GM18861 (cell line): ENCODE measurements at regions not wholly inside any gene's neighbourhood (a gene's known extent, or its start where the extent isn't known, plus 50 kb on each side); places are given as distances from the start of the nearest gene placed in this dataset.
A peak's percentile ranks its signal among the peaks of the same experiment; 100 is the strongest.

Experiments used
- ATAC-seq: cut with Tn5 transposase; IDR thresholded peaks from one replicate; pipeline ENCODE4 v1.9.1; 2021; ENCODE audit not compliant: unreplicated experiment

- no peak for ATAC-seq
These were observed 514.6 kb upstream of the FBXO33 start for GRCh38 chr14:39946807-39947206.

GRCh38 chr14:39939023-39939422, 506.8 kb upstream of the FBXO33 start:
- no peak for ATAC-seq

GRCh38 chr14:39912192-39913100, 480.2 kb upstream of the FBXO33 start:
- ATAC-seq: peak; percentile 96

- no peak for ATAC-seq
These were observed 465.4 kb upstream of the FBXO33 start for GRCh38 chr14:39897657-39898056.

- no peak for ATAC-seq
These were observed 457.8 kb upstream of the FBXO33 start for GRCh38 chr14:39890026-39890425.

GRCh38 chr14:39884091-39884490, 451.9 kb upstream of the FBXO33 start:
- no peak for ATAC-seq

- no peak for ATAC-seq
These were observed 448.7 kb upstream of the FBXO33 start for GRCh38 chr14:39880965-39881364.

GRCh38 chr14:39880106-39880695, 448.0 kb upstream of the FBXO33 start:
- no peak for ATAC-seq

GRCh38 chr14:39877577-39878190, 445.5 kb upstream of the FBXO33 start:
- ATAC-seq: no peak

- ATAC-seq: peak; percentile 42
These were observed 444.7 kb upstream of the FBXO33 start for GRCh38 chr14:39876916-39877315.

GRCh38 chr14:39875028-39875427, 442.8 kb upstream of the FBXO33 start:
- ATAC-seq: peak; percentile 52

GRCh38 chr14:39873791-39874190, 441.6 kb upstream of the FBXO33 start:
- ATAC-seq: no peak

- no peak for ATAC-seq
These were observed 436.7 kb upstream of the FBXO33 start for GRCh38 chr14:39868949-39869348.

GRCh38 chr14:39868251-39868650, 436.0 kb upstream of the FBXO33 start:
- no peak for ATAC-seq

GRCh38 chr14:39863441-39863840, 431.2 kb upstream of the FBXO33 start:
- ATAC-seq: no peak

- ATAC-seq: no peak
These were observed 429.5 kb upstream of the FBXO33 start for GRCh38 chr14:39861696-39862095.

- ATAC-seq: no peak
These were observed 429.0 kb upstream of the FBXO33 start for GRCh38 chr14:39861229-39861600.

GRCh38 chr14:39860596-39861228, 428.5 kb upstream of the FBXO33 start:
- ATAC-seq: no peak

- no peak for ATAC-seq
These were observed 427.1 kb upstream of the FBXO33 start for GRCh38 chr14:39859314-39859713.

GRCh38 chr14:39857376-39858055, 425.3 kb upstream of the FBXO33 start:
- no peak for ATAC-seq

- ATAC-seq: no peak
These were observed 421.2 kb upstream of the FBXO33 start for GRCh38 chr14:39853441-39853840.
